GM12872 (cell line): ENCODE measurements at regions not wholly inside any gene's neighbourhood (a gene's known extent, or its start where the extent isn't known, plus 50 kb on each side); places are given as distances from the start of the nearest gene placed in this dataset.

Experiments
- CTCF ChIP-seq: IDR thresholded peaks from 3 replicates; pipeline ENCODE4 v1.5.1; 2011; ENCODE audit warnings: low read depth, mild to moderate bottlenecking, low read length, moderate library complexity; ENCODE audit not compliant: insufficient read depth

GRCh38 chr6:1122083-1122482 is 189.8 kb upstream of the FOXQ1 start:
- TF ChIP-seq CTCF: no peak

GRCh38 chr6:1118287-1118647 is 193.6 kb upstream of the FOXQ1 start:
- TF ChIP-seq CTCF: no peak

- no peak for TF ChIP-seq CTCF
These were observed 194.2 kb upstream of the FOXQ1 start for GRCh38 chr6:1117530-1118286.

- no peak for TF ChIP-seq CTCF
These were observed 195.7 kb upstream of the FOXQ1 start for GRCh38 chr6:1116149-1116548.

GRCh38 chr6:1113916-1114540 is 197.9 kb upstream of the FOXQ1 start:
- no peak for TF ChIP-seq CTCF

- no peak for TF ChIP-seq CTCF
These were observed 200.5 kb upstream of the FOXQ1 start for GRCh38 chr6:1111361-1111760.

- no peak for TF ChIP-seq CTCF
These were observed 201.0 kb upstream of the FOXQ1 start for GRCh38 chr6:1110941-1111349.
